ENCODE measurements at regions not wholly inside any gene's neighbourhood (a gene's known extent, or its start where the extent isn't known, plus 50 kb on each side); places are given as distances from the start of the nearest gene placed in this dataset.

GRCh38 chr2:24439971-24440340 lies 51.1 kb upstream of the NCOA1 start:
- no peaks in the 10 kb centered on the region for H3K27me3 ChIP-seq (ENCODE audit: control insufficient read depth, insufficient read depth, low read length)
- H3K4me3 ChIP-seq (ENCODE audit: low read depth, low read length): no peak overlapping the region
- no peak for TF ChIP-seq CTCF (IDR thresholded peaks at IDR 0.05; ENCODE audit: insufficient read depth, low read length, severe bottlenecking)
- DNase-seq (ENCODE audit: low read depth): no peak
- FAIRE-seq: no peak
- no peaks in the 10 kb centered on the region for H3K36me3 ChIP-seq (ENCODE audit: control insufficient read depth, insufficient read depth, low read length)

GRCh38 chr2:24439280-24439970 lies 51.6 kb upstream of the NCOA1 start:
- H3K4me3 ChIP-seq (ENCODE audit: low read depth, low read length): no peak overlapping the region
- TF ChIP-seq CTCF (IDR thresholded peaks at IDR 0.05; ENCODE audit: insufficient read depth, low read length, severe bottlenecking): no peak
- no peaks in the 10 kb centered on the region for H3K27me3 ChIP-seq (ENCODE audit: control insufficient read depth, insufficient read depth, low read length)
- no peak for DNase-seq (ENCODE audit: low read depth)
- FAIRE-seq: no peak
- no peaks in the 10 kb centered on the region for H3K36me3 ChIP-seq (ENCODE audit: control insufficient read depth, insufficient read depth, low read length)

- H3K4me3 ChIP-seq (ENCODE audit: low read depth, low read length): no peak overlapping the region
- FAIRE-seq (no peak), DNase-seq (ENCODE audit: low read depth) (peak; percentile 8)
- no peaks in the 10 kb centered on the region for H3K27me3 ChIP-seq (ENCODE audit: control insufficient read depth, insufficient read depth, low read length)
- TF ChIP-seq CTCF (IDR thresholded peaks at IDR 0.05; ENCODE audit: insufficient read depth, low read length, severe bottlenecking): no peak
- no peaks in the 10 kb centered on the region for H3K36me3 ChIP-seq (ENCODE audit: control insufficient read depth, insufficient read depth, low read length)
Observed at GRCh38 chr2:24438106-24438505, 52.9 kb upstream of the NCOA1 start.

- no peak for FAIRE-seq
- H3K27me3 ChIP-seq (ENCODE audit: control insufficient read depth, insufficient read depth, low read length): no peaks in the 10 kb centered on the region
- DNase-seq (ENCODE audit: low read depth): no peak
- no peak overlapping the region for H3K4me3 ChIP-seq (ENCODE audit: low read depth, low read length)
- no peaks in the 10 kb centered on the region for H3K36me3 ChIP-seq (ENCODE audit: control insufficient read depth, insufficient read depth, low read length)
- no peak for TF ChIP-seq CTCF (IDR thresholded peaks at IDR 0.05; ENCODE audit: insufficient read depth, low read length, severe bottlenecking)
Observed at GRCh38 chr2:24435391-24436316, 55.4 kb upstream of the NCOA1 start.

- DNase-seq (ENCODE audit: low read depth) (no peak), FAIRE-seq (no peak)
- Histone ChIP-seq H3K36me3 (ENCODE audit: control insufficient read depth, insufficient read depth, low read length) (no peaks in the 10 kb centered on the region), H3K27me3 (ENCODE audit: control insufficient read depth, insufficient read depth, low read length) (no peaks in the 10 kb centered on the region), H3K4me3 (ENCODE audit: low read depth, low read length) (no peak overlapping the region)
- no peak for TF ChIP-seq CTCF (IDR thresholded peaks at IDR 0.05; ENCODE audit: insufficient read depth, low read length, severe bottlenecking)
Observed at GRCh38 chr2:24434541-24434940, 56.5 kb upstream of the NCOA1 start.

Data from bronchial epithelial cell (primary cell).